Thyroid gland (tissue), 4 donors: ENCODE measurements at regions not wholly inside any gene's neighbourhood (a gene's known extent, or its start where the extent isn't known, plus 50 kb on each side); places are given as distances from the start of the nearest gene placed in this dataset.
A peak's percentile ranks its signal among the peaks of the same experiment; 100 is the strongest.
"Not testable (repeated sequence)": the region's sequence is repeated elsewhere in the genome, so short reads cannot be mapped to it uniquely, and the experiment has no call there.

Experiments
- DNase-seq, 2 donors: peaks; one replicate each; pipeline ENCODE4 v3.0.0-alpha.2; 2019
- H3K27ac ChIP-seq, 3 donors: fragments of 200-600 bp; sonication (generic); 1 replicate in 2 of 3; 2 replicates in 1 of 3; pipeline ENCODE4 v1.5.1; 2016 to 2019; ENCODE audit warnings: mild to moderate bottlenecking in 1 of 3, moderate library complexity in 1 of 3
- H3K27me3 ChIP-seq: fragments of 200-600 bp; sonication (generic); one replicate; pipeline ENCODE4 v1.5.1; 2019
- H3K36me3 ChIP-seq, 2 donors: fragments of 200-600 bp; sonication (generic); one replicate each; pipeline ENCODE4 v1.5.1; 2016 to 2019
- H3K4me1 ChIP-seq, 2 donors: fragments of 200-600 bp; sonication (generic); one replicate each; pipeline ENCODE4 v1.5.1; 2017 to 2019
- H3K4me3 ChIP-seq, 3 donors: fragments of 200-600 bp; sonication (generic); replicated peaks in 1 of 3; 1 replicate in 2 of 3; 2 replicates in 1 of 3; pipeline ENCODE4 v1.5.1; 2016; ENCODE audit warnings: mild to moderate bottlenecking in 1 of 3
- H3K9me3 ChIP-seq: fragments of 200-600 bp; sonication (generic); one replicate; pipeline ENCODE4 v1.5.1; 2017
- CTCF ChIP-seq, 6 experiments: fragments of 200-600 bp in 3 of 6; fragments of 450-650 bp in 3 of 6; sonication (generic) in 3 of 6; IDR thresholded peaks; one replicate each; pipeline ENCODE4 v1.5.1; 2016 to 2019; ENCODE audit warnings: antibody characterized with exemption in 6 of 6, mild to moderate bottlenecking in 2 of 6, inconsistent platforms in 1 of 6, moderate library complexity in 1 of 6
- POLR2A ChIP-seq, 2 donors: fragments of 450-650 bp; IDR thresholded peaks; one replicate each; pipeline ENCODE4 v1.6.1; 2017; ENCODE audit warnings: antibody characterized with exemption in 2 of 2, mild to moderate bottlenecking in 2 of 2, moderate library complexity in 1 of 2
- WGBS, 2 donors: methylation state at CpG; one replicate each; pipeline ENCODE4 v1.1.5; 2017; 5-methylcytosine and 5-hydroxymethylcytosine counted together
- intact Hi-C: fragments of 100-400 bp; cut with DNase I; formaldehyde crosslinking; loops from one replicate; pipeline ENCODE4 v1.15.1; 2023

- Histone ChIP-seq H3K36me3 (no peaks in the 10 kb centered on the region), H3K27me3 (no peaks in the 10 kb centered on the region), H3K4me1 (no peaks in the 10 kb centered on the region), H3K9me3 (no peaks in the 10 kb centered on the region), H3K27ac (no peak overlapping the region), H3K4me3 (no peak overlapping the region)
- intact Hi-C loops: no loop called here
- TF ChIP-seq CTCF (IDR thresholded peaks at IDR 0.05): no peak
- no peak for TF ChIP-seq POLR2A (IDR thresholded peaks at IDR 0.05)
- WGBS, 2 donors: 96% methylated on average over 1 of the region's 1 CpG
- no peak for DNase-seq
These were observed 101.8 kb upstream of the DYRK2 start for GRCh38 chr12:67546746-67547145.

- H3K9me3 ChIP-seq, intact Hi-C loops, H3K27ac ChIP-seq, H3K36me3 ChIP-seq, H3K4me3 ChIP-seq, H3K4me1 ChIP-seq, H3K27me3 ChIP-seq: not testable (repeated sequence)
- WGBS, 2 donors: 53 to 73% methylated on average over 4 to 8 of the region's 8 CpGs
- peak; percentile 5 to 9 for DNase-seq
These were observed 93.3 kb upstream of the DYRK2 start for GRCh38 chr12:67555075-67555717.

- Histone ChIP-seq H3K9me3 (no peaks in the 10 kb centered on the region), H3K4me3 (no peak overlapping the region), H3K36me3 (no peaks in the 10 kb centered on the region), H3K27ac (no peak overlapping the region), H3K4me1 (no peaks in the 10 kb centered on the region), H3K27me3 (no peaks in the 10 kb centered on the region)
- TF ChIP-seq POLR2A (IDR thresholded peaks at IDR 0.05) (no peak), CTCF (IDR thresholded peaks at IDR 0.05) (no peak)
- 89 to 98% methylated on average over 3 of the region's 3 CpGs for WGBS, 2 donors
- intact Hi-C loops: no loop called here
- DNase-seq: no peak
These were observed 89.8 kb upstream of the DYRK2 start for GRCh38 chr12:67558775-67559174.

GRCh38 chr12:67559751-67560150 lies 88.8 kb upstream of the DYRK2 start:
- no peaks in the 10 kb centered on the region for H3K9me3 ChIP-seq
- no peak overlapping the region for H3K27ac ChIP-seq
- no peaks in the 10 kb centered on the region for H3K36me3 ChIP-seq
- no peaks in the 10 kb centered on the region for H3K4me1 ChIP-seq
- intact Hi-C loops: no loop called here
- no peak for DNase-seq
- 87 to 89% methylated on average over 3 of the region's 3 CpGs for WGBS, 2 donors
- no peaks in the 10 kb centered on the region for H3K27me3 ChIP-seq
- TF ChIP-seq POLR2A (IDR thresholded peaks at IDR 0.05) (no peak), CTCF (IDR thresholded peaks at IDR 0.05) (no peak)
- no peak overlapping the region for H3K4me3 ChIP-seq

GRCh38 chr12:67562513-67563287 lies 85.8 kb upstream of the DYRK2 start:
- Histone ChIP-seq H3K9me3 (no peaks in the 10 kb centered on the region), H3K36me3 (no peaks in the 10 kb centered on the region), H3K27ac (no peak overlapping the region), H3K27me3 (no peaks in the 10 kb centered on the region), H3K4me3 (no peak overlapping the region), H3K4me1 (no peaks in the 10 kb centered on the region)
- no peak for TF ChIP-seq CTCF (IDR thresholded peaks at IDR 0.05)
- no peak for TF ChIP-seq POLR2A (IDR thresholded peaks at IDR 0.05)
- DNase-seq: no peak
- WGBS, 2 donors: 51 to 57% methylated on average over 3 of the region's 3 CpGs
- intact Hi-C loops: no loop called here
